ENCODE measurements at regions not wholly inside any gene's neighbourhood (a gene's known extent, or its start where the extent isn't known, plus 50 kb on each side); places are given as distances from the start of the nearest gene placed in this dataset.

DNA sequence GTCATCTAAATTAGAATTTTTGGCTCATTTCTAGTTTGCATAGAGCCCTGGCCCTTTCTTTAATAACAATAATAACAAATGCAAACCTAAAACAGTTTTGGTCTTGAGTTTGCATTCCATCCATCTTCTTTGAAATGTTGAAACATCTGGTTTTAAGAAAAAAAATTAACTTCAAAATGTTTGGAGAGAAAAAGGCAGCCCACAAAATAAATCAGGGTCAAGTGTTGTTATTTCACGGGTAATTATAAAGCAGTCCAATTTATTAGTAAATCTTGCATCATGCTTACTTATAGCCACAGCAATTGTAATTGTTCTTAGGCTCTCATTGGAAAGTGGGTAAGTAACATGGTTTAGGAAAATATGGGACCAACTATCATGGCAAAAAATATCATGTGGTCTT lies 247.0 kb upstream of the MEF2C start:
- Histone ChIP-seq H3K23me2 (ENCODE audit: low read depth, low read length) (no peaks in the 10 kb centered on the region), H2BK12ac (ENCODE audit: low read depth, low read length) (no peak overlapping the region), H3K79me1 (ENCODE audit: low read depth, low read length) (no peaks in the 10 kb centered on the region), H4K91ac (replicated peaks; ENCODE audit: insufficient read length, low read length) (no peak overlapping the region), H3K9me3 (ENCODE audit: insufficient read depth in 2 of 2, low read depth in 1 of 2, low read length in 1 of 2) (no peaks in the 10 kb centered on the region), H3K4me1 (replicated peaks in 1 of 4; ENCODE audit: control insufficient read depth in 3 of 4, insufficient read depth in 4 of 4, low read length in 3 of 4) (peaks cover 0 to 2% (median 0%) of the 10 kb centered on the region in 4 experiments; a peak in 2 of 7 replicates), H3K23ac (ENCODE audit: insufficient read length) (no peak overlapping the region), H2AK5ac (ENCODE audit: low read depth, low read length) (no peak overlapping the region), H3K36me3 (ENCODE audit: control insufficient read depth in 2 of 4, insufficient read depth in 4 of 4, low read length in 3 of 4) (no peaks in the 10 kb centered on the region), H3K56ac (replicated peaks; ENCODE audit: insufficient read length, low read depth, low read length) (no peak overlapping the region), H2BK15ac (ENCODE audit: low read length) (no peak overlapping the region), H4K5ac (ENCODE audit: insufficient read length, low read depth, low read length) (no peak overlapping the region), H4K20me1 (replicated peaks in 1 of 2; ENCODE audit: control insufficient read depth in 1 of 2, insufficient read depth in 2 of 2, low read length in 2 of 2) (no peaks in the 10 kb centered on the region), H3K27me3 (replicated peaks in 1 of 4; ENCODE audit: control insufficient read depth in 3 of 4, extremely low read depth in 1 of 4, insufficient read depth in 3 of 4, low read length in 3 of 4) (no peaks in the 10 kb centered on the region), H2BK20ac (ENCODE audit: low read length) (no peak overlapping the region), H3K4me3 (ENCODE audit: extremely low read depth in 1 of 4, insufficient read depth in 2 of 4, low read depth in 3 of 4, low read length in 4 of 4) (no peak overlapping the region), H3K9ac (replicated peaks in 1 of 4; ENCODE audit: extremely low read depth in 1 of 4, low read depth in 3 of 4, low read length in 3 of 4) (no peak overlapping the region), H4K8ac (ENCODE audit: extremely low read depth, insufficient read depth, low read length) (no peak overlapping the region), H3K79me2 (ENCODE audit: control insufficient read depth in 1 of 2, insufficient read depth in 2 of 2, low read length in 2 of 2) (no peaks in the 10 kb centered on the region), H2BK5ac (ENCODE audit: low read depth, low read length) (no peak overlapping the region), H3K27ac (ENCODE audit: low read depth, low read length) (no peak overlapping the region), H2AFZ (ENCODE audit: low read length) (no peak overlapping the region), H3K18ac (ENCODE audit: extremely low read depth, low read length) (no peak overlapping the region), H2BK120ac (replicated peaks; ENCODE audit: low read depth, low read length) (no peak overlapping the region), H3K14ac (ENCODE audit: insufficient read length) (no peak overlapping the region), H3K4me2 (ENCODE audit: insufficient read depth in 1 of 2, low read depth in 2 of 2, low read length in 2 of 2) (no peak overlapping the region), H3K4ac (replicated peaks; ENCODE audit: insufficient read length, low read depth, low read length) (no peak overlapping the region)
- DNase-seq (ENCODE audit: low read depth in 1 of 2, low spot score in 2 of 2) = no peak
- TF ChIP-seq TEAD4 (IDR thresholded peaks at IDR 0.05; ENCODE audit: low read depth, low read length) = no peak
- TF ChIP-seq, protein P1, sequence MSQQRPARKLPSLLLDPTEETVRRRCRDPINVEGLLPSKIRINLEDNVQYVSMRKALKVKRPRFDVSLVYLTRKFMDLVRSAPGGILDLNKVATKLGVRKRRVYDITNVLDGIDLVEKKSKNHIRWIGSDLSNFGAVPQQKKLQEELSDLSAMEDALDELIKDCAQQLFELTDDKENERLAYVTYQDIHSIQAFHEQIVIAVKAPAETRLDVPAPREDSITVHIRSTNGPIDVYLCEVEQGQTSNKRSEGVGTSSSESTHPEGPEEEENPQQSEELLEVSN (IDR thresholded peaks at IDR 0.05) = no peak
- TF ChIP-seq MAFK (IDR thresholded peaks at IDR 0.05; ENCODE audit: low read depth, low read length) = no peak
- TF ChIP-seq JUN (IDR thresholded peaks at IDR 0.05; ENCODE audit: low read depth, low read length) = no peak
- TF ChIP-seq SIRT6 (IDR thresholded peaks at IDR 0.05; ENCODE audit: low read length) = no peak
- TF ChIP-seq PHF8 (conservative IDR thresholded peaks at IDR 0.05; ENCODE audit: low read depth, low read length) = no peak
- TF ChIP-seq, protein P2, sequence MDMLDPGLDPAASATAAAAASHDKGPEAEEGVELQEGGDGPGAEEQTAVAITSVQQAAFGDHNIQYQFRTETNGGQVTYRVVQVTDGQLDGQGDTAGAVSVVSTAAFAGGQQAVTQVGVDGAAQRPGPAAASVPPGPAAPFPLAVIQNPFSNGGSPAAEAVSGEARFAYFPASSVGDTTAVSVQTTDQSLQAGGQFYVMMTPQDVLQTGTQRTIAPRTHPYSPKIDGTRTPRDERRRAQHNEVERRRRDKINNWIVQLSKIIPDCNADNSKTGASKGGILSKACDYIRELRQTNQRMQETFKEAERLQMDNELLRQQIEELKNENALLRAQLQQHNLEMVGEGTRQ (IDR thresholded peaks at IDR 0.05; ENCODE audit: low read length) = no peak
- TF ChIP-seq RAD21 (IDR thresholded peaks at IDR 0.05 in 1 of 2, conservative IDR thresholded peaks at IDR 0.05 in 1 of 2; ENCODE audit: low read depth in 2 of 2, low read length in 2 of 2) = no peak
- TF ChIP-seq SP2 (IDR thresholded peaks at IDR 0.05; ENCODE audit: low read length) = no peak
- TF ChIP-seq GTF2F1 (IDR thresholded peaks at IDR 0.05; ENCODE audit: borderline replicate concordance, low read depth, low read length) = no peak
- TF ChIP-seq, protein P3, sequence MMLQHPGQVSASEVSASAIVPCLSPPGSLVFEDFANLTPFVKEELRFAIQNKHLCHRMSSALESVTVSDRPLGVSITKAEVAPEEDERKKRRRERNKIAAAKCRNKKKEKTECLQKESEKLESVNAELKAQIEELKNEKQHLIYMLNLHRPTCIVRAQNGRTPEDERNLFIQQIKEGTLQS (IDR thresholded peaks at IDR 0.05; ENCODE audit: insufficient read depth, low read depth, low read length) = no peak
- no peak for TF ChIP-seq SIN3A (conservative IDR thresholded peaks at IDR 0.05 in 1 of 2, IDR thresholded peaks at IDR 0.05 in 1 of 2; ENCODE audit: low read depth in 1 of 2, low read length in 2 of 2)
- WGBS, 2 experiments (ENCODE audit: extremely low coverage in 1 of 2, insufficient coverage in 1 of 2, insufficient read length in 1 of 2, insufficient replicate concordance in 2 of 2, low coverage in 1 of 2, low lambda C conversion rate in 2 of 2, missing lambda C conversion rate in 1 of 2) = 89% methylated on average over 1 of the region's 1 CpG; no CpG with 5 or more reads in 1 of the 2 experiments
- no peak for FAIRE-seq
- ChIA-PET CTCF (ENCODE audit: partially characterized antibody) (no interaction called here), POLR2A (ENCODE audit: partially characterized antibody) (interaction anchor here (1.2 kb wide), 1 partner anchor 40 kb away, joined by 3 read pairs; no protein-coding TSS in a partner anchor)
